EH (cell line): ENCODE measurements at regions not wholly inside any gene's neighbourhood (a gene's known extent, or its start where the extent isn't known, plus 50 kb on each side); places are given as distances from the start of the nearest gene placed in this dataset.

ENCODE experiments used
- DNase-seq: peaks from one replicate; pipeline ENCODE4 v3.0.0-alpha.2; 2015; ENCODE audit warnings: low read depth

DNA sequence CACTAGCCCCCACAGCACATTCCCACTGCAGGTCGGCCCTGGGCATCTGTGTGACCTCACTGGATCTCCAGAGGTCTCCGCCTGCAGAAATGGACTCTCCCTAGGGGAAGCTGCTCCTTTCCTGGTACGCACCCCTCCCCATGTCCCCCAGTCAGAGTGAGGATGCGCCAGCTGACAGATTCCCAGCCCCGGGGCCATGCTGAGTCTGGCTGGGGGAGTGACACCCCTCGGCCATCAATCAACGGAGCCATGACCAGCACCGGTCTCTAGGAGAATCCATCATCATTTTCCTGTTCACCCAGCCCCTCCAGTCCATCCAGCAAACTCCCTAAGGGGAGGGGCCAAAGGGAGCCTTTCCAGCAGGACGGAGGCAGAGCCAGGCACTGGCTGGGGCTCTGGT is 68.7 kb upstream of the PAX7 start:
- no peak for DNase-seq

GRCh38 chr1:18564676-18565075 is 66.0 kb upstream of the PAX7 start:
- no peak for DNase-seq

DNA sequence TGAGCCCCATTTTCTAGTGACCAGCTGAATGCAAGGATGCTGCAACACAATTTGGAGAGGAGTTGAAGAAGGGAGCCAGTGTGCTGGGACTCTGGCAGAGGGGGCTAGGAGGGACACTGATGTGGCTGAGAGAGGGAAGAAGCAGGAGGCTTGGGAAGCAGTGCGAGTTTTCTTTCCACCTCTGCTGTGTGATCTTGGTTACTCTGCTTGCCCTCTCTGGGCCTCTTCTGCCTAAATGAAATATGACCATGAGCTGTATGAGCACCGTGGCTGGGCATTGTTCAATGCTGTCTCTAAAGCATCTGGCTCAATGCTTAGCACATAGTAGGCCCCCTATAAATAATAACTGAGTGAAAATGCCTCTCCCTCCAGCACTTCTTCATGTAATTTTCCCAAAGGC is 65.3 kb upstream of the PAX7 start:
- DNase-seq: no peak

DNA sequence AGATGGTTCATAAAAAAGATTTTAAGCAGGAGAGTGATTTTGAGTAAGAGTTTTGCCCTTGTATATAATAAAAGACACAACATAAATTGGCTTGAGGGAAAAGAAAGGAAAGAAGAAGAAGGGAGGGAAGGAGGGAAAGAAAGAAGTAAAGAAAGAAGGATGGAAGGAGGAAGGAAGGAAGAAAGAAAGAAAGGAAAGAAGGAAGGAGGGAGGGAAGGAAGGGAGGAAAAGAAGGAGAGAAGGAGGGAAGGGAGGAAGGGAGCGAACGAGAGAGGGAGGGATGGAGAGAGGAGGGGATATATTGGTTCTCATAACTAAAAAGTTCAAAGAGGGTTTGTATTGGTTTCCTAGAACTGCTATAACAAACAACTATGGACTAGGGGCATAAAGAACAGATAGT is 62.2 kb upstream of the PAX7 start:
- DNase-seq: no peak

DNA sequence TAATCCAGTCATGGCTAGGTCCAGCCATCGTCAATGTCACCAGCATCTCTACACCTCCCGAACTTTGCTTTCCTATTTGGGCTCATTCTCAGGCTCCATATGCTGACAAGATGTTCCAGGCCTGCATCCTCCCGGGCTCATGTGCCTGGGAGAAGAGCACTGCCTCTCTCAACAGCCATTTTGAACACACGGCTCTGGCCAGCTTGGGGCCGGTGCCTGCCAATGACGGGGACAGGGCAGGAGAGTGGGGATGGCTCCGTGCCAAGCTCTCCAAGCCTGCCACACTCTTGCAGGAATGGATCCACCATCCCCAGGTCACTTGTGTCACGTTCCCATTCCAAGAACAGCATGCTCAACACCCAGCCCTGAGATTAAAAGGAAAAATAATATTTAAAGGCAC is 61.4 kb upstream of the PAX7 start:
- DNase-seq: no peak

DNA sequence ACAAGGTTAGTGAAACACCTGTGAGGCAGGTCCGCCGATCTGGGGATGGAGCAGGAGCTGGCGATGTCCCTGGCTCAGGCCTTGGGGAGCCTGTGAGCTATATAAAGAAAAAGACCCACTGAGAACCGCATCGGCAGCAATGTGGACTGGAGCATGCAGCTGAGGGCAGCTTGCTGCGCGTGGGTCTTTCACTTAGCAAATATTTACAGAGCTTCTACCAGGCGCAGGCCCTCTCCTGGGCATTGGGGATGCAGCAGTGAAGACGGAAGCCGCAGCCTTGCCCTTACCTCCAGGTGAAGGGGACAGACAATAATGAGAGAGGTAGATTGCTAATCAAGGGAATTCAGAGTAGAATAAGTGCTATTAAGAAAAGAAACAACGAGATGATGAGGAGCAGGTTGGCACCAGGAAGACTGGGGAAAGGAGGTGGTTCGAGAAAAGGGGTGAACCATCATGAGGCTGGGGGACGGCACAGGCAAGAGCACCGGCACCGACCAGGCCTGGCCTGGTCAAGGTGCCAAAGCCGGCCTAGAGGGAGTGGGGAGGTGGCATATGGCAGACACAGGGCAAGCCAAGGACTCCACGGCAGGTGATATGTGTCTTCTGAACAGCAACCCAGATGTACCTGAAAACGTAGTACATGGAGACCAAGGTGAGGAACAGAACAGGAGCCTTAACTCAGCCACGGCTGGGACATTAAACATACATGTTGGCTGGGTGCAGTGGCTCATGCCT is 60.7 kb upstream of the PAX7 start:
- DNase-seq: no peak

GRCh38 chr1:18571275-18571674 is 59.4 kb upstream of the PAX7 start:
- no peak for DNase-seq

DNA sequence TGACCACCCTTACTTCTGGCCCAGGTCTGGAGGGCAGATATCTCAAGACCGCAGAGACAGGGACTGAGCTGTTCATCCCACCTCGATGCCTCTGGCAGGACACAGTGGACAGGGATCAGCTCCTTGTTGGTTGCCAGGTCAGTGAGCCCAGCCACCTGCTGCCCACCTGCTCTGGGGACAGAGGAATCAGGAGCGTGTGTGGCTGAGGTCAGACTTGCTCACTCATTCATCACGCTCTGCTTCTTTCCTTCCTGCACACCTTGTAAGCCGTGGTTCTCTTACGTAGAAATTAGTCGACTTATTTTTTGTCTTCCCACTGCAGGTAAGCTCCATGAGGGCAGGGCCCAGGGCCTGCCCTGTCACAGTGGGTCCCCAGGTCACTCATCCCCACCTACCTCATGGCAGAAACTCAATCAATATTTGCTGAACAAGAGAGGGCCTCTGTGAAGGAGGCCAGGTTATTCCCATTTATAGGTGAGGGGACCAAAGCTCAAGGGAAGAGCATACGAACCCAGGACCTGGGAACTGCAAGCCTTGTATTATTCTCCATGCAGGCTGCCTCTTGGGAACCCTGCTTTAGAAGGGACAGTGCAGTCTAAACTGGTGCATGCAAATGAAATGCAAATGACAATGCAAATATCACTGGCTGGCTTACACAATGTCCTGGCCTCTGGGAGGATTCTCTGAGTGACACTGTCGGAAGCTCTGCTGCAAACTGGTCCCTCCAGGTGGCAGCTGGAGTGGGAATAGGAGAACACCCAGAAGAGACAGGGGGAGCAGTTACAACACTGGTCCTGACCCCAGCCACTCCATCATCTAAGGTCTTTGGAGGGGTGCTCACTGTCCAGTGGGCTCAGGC is 58.4 kb upstream of the PAX7 start:
- DNase-seq: no peak

GRCh38 chr1:18573170-18573569 is 57.5 kb upstream of the PAX7 start:
- DNase-seq: no peak

- no peak for DNase-seq
Measured at GRCh38 chr1:18574754-18575153, 55.9 kb upstream of the PAX7 start.

GRCh38 chr1:18575620-18576019 is 55.0 kb upstream of the PAX7 start:
- no peak for DNase-seq

DNA sequence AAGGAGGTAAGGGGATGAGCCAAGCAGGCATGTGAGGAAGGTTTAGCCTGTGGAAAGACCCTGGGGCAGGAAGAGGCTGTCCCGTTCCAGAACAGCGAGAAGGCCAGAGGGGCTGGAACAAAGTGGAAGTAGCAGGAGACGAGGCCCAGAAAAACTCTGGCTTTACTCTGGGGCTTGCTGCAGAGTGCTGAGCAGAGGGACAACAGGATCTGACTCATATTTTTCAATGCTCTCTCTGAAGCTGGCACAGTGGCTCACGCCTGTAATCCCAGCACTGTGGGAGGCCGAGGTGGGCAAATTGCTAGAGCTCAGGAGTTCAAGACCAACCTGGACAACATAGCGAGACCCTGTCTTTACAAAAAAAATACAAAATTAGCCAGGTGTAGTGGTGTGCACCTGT is 52.4 kb upstream of the PAX7 start:
- DNase-seq: no peak

DNA sequence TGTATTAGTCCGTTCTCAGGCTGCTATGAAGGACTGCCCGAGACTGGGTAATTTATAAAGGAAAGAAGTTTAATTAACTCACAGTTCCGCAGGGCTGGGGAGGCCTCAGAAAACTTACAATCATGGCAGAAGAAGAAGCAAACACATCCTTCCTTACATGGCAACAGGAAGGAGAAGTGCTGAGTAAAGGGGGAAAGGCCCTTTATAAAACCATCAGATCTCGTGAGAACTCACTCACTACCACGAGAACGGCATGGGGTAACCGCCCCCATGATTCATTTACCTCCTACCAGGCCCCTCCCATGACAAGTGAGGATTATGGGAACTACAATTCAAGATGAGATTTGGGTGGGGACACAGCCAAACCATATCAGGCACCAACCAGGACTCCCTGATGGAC is 51.4 kb upstream of the PAX7 start:
- DNase-seq: peak; percentile 7

DNA sequence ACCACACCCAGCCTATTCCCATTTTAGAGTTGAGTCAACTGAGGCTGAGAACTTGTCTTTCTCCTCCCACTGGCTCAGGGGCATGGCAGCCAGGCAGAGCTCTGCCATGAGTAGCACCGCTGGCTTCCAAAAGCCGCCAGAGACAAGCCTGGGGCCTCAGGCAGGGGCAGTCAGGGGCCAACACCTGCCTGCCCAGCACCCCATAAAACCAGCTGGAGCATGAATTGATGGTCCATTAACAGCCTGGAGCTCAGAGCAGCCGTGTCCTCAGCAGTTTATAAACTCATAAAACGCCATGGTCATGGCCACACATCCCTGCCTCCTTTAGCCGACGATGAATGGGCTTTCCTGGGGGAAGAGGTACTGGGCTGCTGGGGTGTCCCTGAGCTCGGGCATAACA is 50.6 kb upstream of the PAX7 start:
- DNase-seq: no peak

DNA sequence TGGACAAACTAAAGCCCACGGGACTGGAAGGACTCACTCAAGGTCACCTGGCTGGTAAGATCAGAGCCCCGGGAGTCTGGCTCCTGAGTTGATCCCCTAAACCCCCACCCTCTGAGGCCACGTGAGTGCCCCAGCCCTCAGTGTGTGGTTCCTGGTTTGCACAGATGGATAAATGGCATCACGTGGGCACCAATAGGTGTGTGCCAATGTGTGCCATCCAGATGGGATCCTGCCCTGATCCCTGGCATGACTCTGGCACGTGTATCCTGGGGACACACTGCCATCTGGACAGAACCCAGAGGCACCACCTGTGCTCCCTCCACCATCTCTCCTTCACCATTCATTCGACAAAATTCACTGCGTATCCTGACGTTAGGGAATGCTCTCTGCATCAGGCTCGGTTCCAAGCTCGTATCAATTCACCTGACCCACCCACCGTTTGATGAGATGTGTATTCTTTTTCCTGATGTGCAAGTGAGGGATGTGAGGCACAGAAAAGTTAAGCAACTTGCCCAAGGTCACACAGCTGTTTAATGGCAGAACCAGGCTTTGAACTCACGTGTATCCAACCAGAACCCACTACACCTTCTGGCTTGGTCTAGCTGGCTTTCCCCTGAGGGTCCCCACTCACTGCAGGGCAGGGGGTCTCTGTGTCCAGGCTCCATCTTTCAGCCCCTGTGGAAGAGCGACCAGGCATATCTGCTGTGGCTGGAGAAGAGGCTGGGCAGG is 49.8 kb upstream of the PAX7 start:
- DNase-seq: no peak
